ENCODE measurements at regions not wholly inside any gene's neighbourhood (a gene's known extent, or its start where the extent isn't known, plus 50 kb on each side); places are given as distances from the start of the nearest gene placed in this dataset.

GRCh38 chr21:15210235-15210678 is 145.5 kb upstream of the NRIP1 start (continued):
- TF ChIP-seq AHDC1 (CRISPR knock-in tag; IDR thresholded peaks at IDR 0.05; ENCODE audit: borderline replicate concordance) (peak; percentile 94), ZNF614 (CRISPR knock-in tag; IDR thresholded peaks at IDR 0.05; ENCODE audit: borderline replicate concordance) (peak; percentile 66; the same call in 1 of the 2 replicates), SPEN (CRISPR knock-in tag; IDR thresholded peaks at IDR 0.05; ENCODE audit: low read depth) (peak; percentile 58; the same call in 1 of the 2 replicates), BORCS8-MEF2B (CRISPR knock-in tag; IDR thresholded peaks at IDR 0.05) (peak; percentile 80; the same call in 1 of the 2 replicates), ZUFSP (CRISPR knock-in tag; IDR thresholded peaks at IDR 0.05; ENCODE audit: borderline replicate concordance) (no peak), MAF1 (CRISPR knock-in tag; IDR thresholded peaks at IDR 0.05; ENCODE audit: borderline replicate concordance) (0 out of 2 replicates have a peak, but pooled peaks have one; percentile 43), CBFB (CRISPR knock-in tag; IDR thresholded peaks at IDR 0.05) (peak; percentile 81), ZNF780A (CRISPR knock-in tag; IDR thresholded peaks at IDR 0.05) (no peak), KDM1A (CRISPR knock-in tag; IDR thresholded peaks at IDR 0.05) (peak; percentile 84; the same call in 1 of the 2 replicates), ZFP91 (CRISPR knock-in tag; IDR thresholded peaks at IDR 0.05; ENCODE audit: borderline replicate concordance) (peak; percentile 66), ZNF121 (CRISPR knock-in tag; IDR thresholded peaks at IDR 0.05) (peak; percentile 95), ZFY (CRISPR knock-in tag; IDR thresholded peaks at IDR 0.05) (peak; percentile 22; the same call in 1 of the 2 replicates), PAXIP1 (CRISPR knock-in tag; conservative IDR thresholded peaks at IDR 0.05) (peak; percentile 80), ZNF550 (CRISPR knock-in tag; IDR thresholded peaks at IDR 0.05; ENCODE audit: borderline replicate concordance) (no peak), EED (CRISPR knock-in tag; IDR thresholded peaks at IDR 0.05) (no peak), NR0B2 (CRISPR knock-in tag; IDR thresholded peaks at IDR 0.05) (no peak)
